ENCODE measurements at regions not wholly inside any gene's neighbourhood (a gene's known extent, or its start where the extent isn't known, plus 50 kb on each side); places are given as distances from the start of the nearest gene placed in this dataset.

DNA sequence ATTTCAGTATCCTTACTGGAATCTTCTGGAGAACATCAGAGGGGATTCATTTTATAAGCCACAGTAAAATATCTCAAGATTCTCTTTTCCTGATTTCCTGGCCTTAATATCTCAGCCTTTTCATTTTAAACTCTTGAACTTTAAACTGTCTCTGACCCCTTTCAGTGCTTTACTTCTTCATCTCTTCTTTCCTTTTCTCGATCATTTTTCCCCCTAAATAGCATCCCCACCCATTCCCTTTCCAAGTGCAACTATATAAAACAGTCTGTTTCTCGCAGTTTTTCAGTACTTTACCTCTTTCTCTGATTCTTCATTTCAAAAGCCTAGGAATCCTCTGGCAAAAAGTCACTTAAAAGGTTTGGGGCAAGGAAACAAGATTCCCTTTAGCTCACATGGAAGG, 80.5 kb downstream of the PALM2AKAP2 start:
- WGBS, 2 experiments: 92 to 94% methylated on average over 2 of the region's 2 CpGs
- no peaks in the 10 kb centered on the region for H3K9me3 ChIP-seq (ENCODE audit: control insufficient read depth, low read length)
- peaks cover 4% of the 10 kb centered on the region for H3K4me1 ChIP-seq (ENCODE audit: control insufficient read depth, insufficient read depth, low read length)
- H3K36me3 ChIP-seq (ENCODE audit: control insufficient read depth, insufficient read depth, low read length): no peaks in the 10 kb centered on the region
- H3K4me3 ChIP-seq (ENCODE audit: insufficient read depth, low read depth, low read length): no peak overlapping the region
- no peaks in the 10 kb centered on the region for H3K27me3 ChIP-seq (ENCODE audit: control insufficient read depth, insufficient read depth, low read length, poor library complexity, severe bottlenecking)
- H3K27ac ChIP-seq (ENCODE audit: insufficient read depth, low read depth, low read length, poor library complexity, severe bottlenecking): no peak overlapping the region

GRCh38 chr9:109861499-109861898, 81.5 kb downstream of the PALM2AKAP2 start:
- H3K9me3 ChIP-seq (ENCODE audit: control insufficient read depth, low read length): no peaks in the 10 kb centered on the region
- 70 to 71% methylated on average over 4 of the region's 4 CpGs for WGBS, 2 experiments
- H3K36me3 ChIP-seq (ENCODE audit: control insufficient read depth, insufficient read depth, low read length): no peaks in the 10 kb centered on the region
- H3K4me3 ChIP-seq (ENCODE audit: insufficient read depth, low read depth, low read length): no peak overlapping the region
- H3K27ac ChIP-seq (ENCODE audit: insufficient read depth, low read depth, low read length, poor library complexity, severe bottlenecking): no peak overlapping the region
- peaks cover 4% of the 10 kb centered on the region for H3K4me1 ChIP-seq (ENCODE audit: control insufficient read depth, insufficient read depth, low read length)
- H3K27me3 ChIP-seq (ENCODE audit: control insufficient read depth, insufficient read depth, low read length, poor library complexity, severe bottlenecking): no peaks in the 10 kb centered on the region

GRCh38 chr9:109861918-109862317, 81.9 kb downstream of the PALM2AKAP2 start:
- no peak overlapping the region for H3K27ac ChIP-seq (ENCODE audit: insufficient read depth, low read depth, low read length, poor library complexity, severe bottlenecking)
- no peak overlapping the region for H3K4me3 ChIP-seq (ENCODE audit: insufficient read depth, low read depth, low read length)
- no peaks in the 10 kb centered on the region for H3K9me3 ChIP-seq (ENCODE audit: control insufficient read depth, low read length)
- no peaks in the 10 kb centered on the region for H3K27me3 ChIP-seq (ENCODE audit: control insufficient read depth, insufficient read depth, low read length, poor library complexity, severe bottlenecking)
- peaks cover under 1% of the 10 kb centered on the region for H3K4me1 ChIP-seq (ENCODE audit: control insufficient read depth, insufficient read depth, low read length)
- no peaks in the 10 kb centered on the region for H3K36me3 ChIP-seq (ENCODE audit: control insufficient read depth, insufficient read depth, low read length)

GRCh38 chr9:109862452-109862851, 82.5 kb downstream of the PALM2AKAP2 start:
- Histone ChIP-seq H3K27ac (ENCODE audit: insufficient read depth, low read depth, low read length, poor library complexity, severe bottlenecking) (no peak overlapping the region), H3K27me3 (ENCODE audit: control insufficient read depth, insufficient read depth, low read length, poor library complexity, severe bottlenecking) (no peaks in the 10 kb centered on the region), H3K36me3 (ENCODE audit: control insufficient read depth, insufficient read depth, low read length) (no peaks in the 10 kb centered on the region), H3K9me3 (ENCODE audit: control insufficient read depth, low read length) (no peaks in the 10 kb centered on the region), H3K4me1 (ENCODE audit: control insufficient read depth, insufficient read depth, low read length) (peaks cover 6% of the 10 kb centered on the region), H3K4me3 (ENCODE audit: insufficient read depth, low read depth, low read length) (no peak overlapping the region)
- 92 to 95% methylated on average over 3 of the region's 3 CpGs for WGBS, 2 experiments

GRCh38 chr9:109863961-109864360, 84.0 kb downstream of the PALM2AKAP2 start:
- 94 to 96% methylated on average over 3 of the region's 3 CpGs for WGBS, 2 experiments
- Histone ChIP-seq H3K4me1 (ENCODE audit: control insufficient read depth, insufficient read depth, low read length) (peaks cover 18% of the 10 kb centered on the region), H3K27ac (ENCODE audit: insufficient read depth, low read depth, low read length, poor library complexity, severe bottlenecking) (no peak overlapping the region), H3K27me3 (ENCODE audit: control insufficient read depth, insufficient read depth, low read length, poor library complexity, severe bottlenecking) (no peaks in the 10 kb centered on the region), H3K36me3 (ENCODE audit: control insufficient read depth, insufficient read depth, low read length) (no peaks in the 10 kb centered on the region), H3K4me3 (ENCODE audit: insufficient read depth, low read depth, low read length) (no peak overlapping the region), H3K9me3 (ENCODE audit: control insufficient read depth, low read length) (no peaks in the 10 kb centered on the region)

- Histone ChIP-seq H3K4me3 (ENCODE audit: insufficient read depth, low read depth, low read length) (no peak overlapping the region), H3K27me3 (ENCODE audit: control insufficient read depth, insufficient read depth, low read length, poor library complexity, severe bottlenecking) (no peaks in the 10 kb centered on the region), H3K9me3 (ENCODE audit: control insufficient read depth, low read length) (no peaks in the 10 kb centered on the region), H3K36me3 (ENCODE audit: control insufficient read depth, insufficient read depth, low read length) (no peaks in the 10 kb centered on the region), H3K4me1 (ENCODE audit: control insufficient read depth, insufficient read depth, low read length) (peaks cover 18% of the 10 kb centered on the region), H3K27ac (ENCODE audit: insufficient read depth, low read depth, low read length, poor library complexity, severe bottlenecking) (no peak overlapping the region)
Measured at GRCh38 chr9:109865521-109865920, 85.5 kb downstream of the PALM2AKAP2 start.

GRCh38 chr9:109868207-109868606, 88.2 kb downstream of the PALM2AKAP2 start:
- H3K27ac ChIP-seq (ENCODE audit: insufficient read depth, low read depth, low read length, poor library complexity, severe bottlenecking): no peak overlapping the region
- 65 to 80% methylated on average over 4 of the region's 4 CpGs for WGBS, 2 experiments
- no peak overlapping the region for H3K4me3 ChIP-seq (ENCODE audit: insufficient read depth, low read depth, low read length)
- H3K36me3 ChIP-seq (ENCODE audit: control insufficient read depth, insufficient read depth, low read length): no peaks in the 10 kb centered on the region
- H3K9me3 ChIP-seq (ENCODE audit: control insufficient read depth, low read length): no peaks in the 10 kb centered on the region
- H3K27me3 ChIP-seq (ENCODE audit: control insufficient read depth, insufficient read depth, low read length, poor library complexity, severe bottlenecking): no peaks in the 10 kb centered on the region
- H3K4me1 ChIP-seq (ENCODE audit: control insufficient read depth, insufficient read depth, low read length): peaks cover 18% of the 10 kb centered on the region

DNA sequence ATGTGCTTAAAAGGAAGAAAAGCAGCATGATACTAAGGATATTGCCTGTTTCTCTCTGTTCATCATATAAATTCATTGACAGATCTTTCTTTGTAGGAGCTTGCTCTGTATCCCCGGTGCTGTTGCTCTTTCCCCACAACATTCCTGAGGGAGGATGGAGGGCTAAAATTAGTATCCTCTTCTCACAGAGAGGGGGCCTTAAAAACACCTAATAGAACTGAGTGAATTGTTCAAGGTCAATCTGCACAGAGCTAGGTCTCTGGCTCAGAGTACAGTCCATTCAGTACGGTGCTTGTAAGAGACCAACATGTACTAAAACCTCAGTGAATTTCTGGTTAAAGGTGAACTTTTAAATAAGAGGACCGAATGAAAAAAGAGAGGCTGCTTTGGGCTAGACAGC, 88.7 kb downstream of the PALM2AKAP2 start:
- no peaks in the 10 kb centered on the region for H3K27me3 ChIP-seq (ENCODE audit: control insufficient read depth, insufficient read depth, low read length, poor library complexity, severe bottlenecking)
- no peaks in the 10 kb centered on the region for H3K9me3 ChIP-seq (ENCODE audit: control insufficient read depth, low read length)
- 81 to 92% methylated on average over 3 of the region's 3 CpGs for WGBS, 2 experiments
- H3K4me1 ChIP-seq (ENCODE audit: control insufficient read depth, insufficient read depth, low read length): peaks cover 18% of the 10 kb centered on the region
- H3K4me3 ChIP-seq (ENCODE audit: insufficient read depth, low read depth, low read length): no peak overlapping the region
- H3K27ac ChIP-seq (ENCODE audit: insufficient read depth, low read depth, low read length, poor library complexity, severe bottlenecking): no peak overlapping the region
- H3K36me3 ChIP-seq (ENCODE audit: control insufficient read depth, insufficient read depth, low read length): no peaks in the 10 kb centered on the region

DNA sequence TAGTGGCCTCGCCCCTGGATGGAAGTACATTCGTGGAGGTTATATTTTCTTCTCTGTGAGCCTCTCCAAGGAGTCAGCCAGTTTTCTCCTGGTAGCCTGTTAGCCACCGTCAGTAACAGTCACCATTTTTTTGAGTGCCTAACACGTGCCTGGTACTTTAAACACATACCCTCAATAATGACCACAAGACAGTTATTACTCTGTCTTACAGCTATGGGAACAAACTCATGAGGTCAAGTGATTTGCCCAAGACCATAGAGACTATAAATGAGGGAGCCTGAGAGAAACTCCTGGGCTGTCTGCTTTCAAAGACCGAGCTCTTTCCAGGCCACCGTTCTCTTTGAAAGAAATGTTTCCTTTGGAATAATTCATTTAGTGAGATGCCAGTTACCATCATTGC, 90.4 kb downstream of the PALM2AKAP2 start:
- WGBS, 2 experiments: 77 to 80% methylated on average over 6 of the region's 6 CpGs
- H3K9me3 ChIP-seq (ENCODE audit: control insufficient read depth, low read length): no peaks in the 10 kb centered on the region
- H3K27me3 ChIP-seq (ENCODE audit: control insufficient read depth, insufficient read depth, low read length, poor library complexity, severe bottlenecking): no peaks in the 10 kb centered on the region
- peaks cover 18% of the 10 kb centered on the region for H3K4me1 ChIP-seq (ENCODE audit: control insufficient read depth, insufficient read depth, low read length)
- H3K27ac ChIP-seq (ENCODE audit: insufficient read depth, low read depth, low read length, poor library complexity, severe bottlenecking): no peak overlapping the region
- no peaks in the 10 kb centered on the region for H3K36me3 ChIP-seq (ENCODE audit: control insufficient read depth, insufficient read depth, low read length)
- H3K4me3 ChIP-seq (ENCODE audit: insufficient read depth, low read depth, low read length): no peak overlapping the region

- WGBS, 2 experiments: 95 to 100% methylated on average over 4 of the region's 4 CpGs
- Histone ChIP-seq H3K4me3 (ENCODE audit: insufficient read depth, low read depth, low read length) (no peak overlapping the region), H3K4me1 (ENCODE audit: control insufficient read depth, insufficient read depth, low read length) (peaks cover 8% of the 10 kb centered on the region)
Measured at GRCh38 chr9:109872901-109873300, 92.9 kb downstream of the PALM2AKAP2 start.

GRCh38 chr9:109875495-109876129, 95.6 kb downstream of the PALM2AKAP2 start:
- Histone ChIP-seq H3K9me3 (ENCODE audit: control insufficient read depth, low read length) (no peaks in the 10 kb centered on the region), H3K27me3 (ENCODE audit: control insufficient read depth, insufficient read depth, low read length, poor library complexity, severe bottlenecking) (no peaks in the 10 kb centered on the region), H3K36me3 (ENCODE audit: control insufficient read depth, insufficient read depth, low read length) (no peaks in the 10 kb centered on the region), H3K4me3 (ENCODE audit: insufficient read depth, low read depth, low read length) (no peak overlapping the region), H3K27ac (ENCODE audit: insufficient read depth, low read depth, low read length, poor library complexity, severe bottlenecking) (no peak overlapping the region), H3K4me1 (ENCODE audit: control insufficient read depth, insufficient read depth, low read length) (no peaks in the 10 kb centered on the region)
- WGBS, 2 experiments: 81 to 85% methylated on average over 4 of the region's 4 CpGs

More at GRCh38 chr9:109872901-109873300, 92.9 kb downstream of the PALM2AKAP2 start:
- H3K27ac ChIP-seq (ENCODE audit: insufficient read depth, low read depth, low read length, poor library complexity, severe bottlenecking): no peak overlapping the region
- no peaks in the 10 kb centered on the region for H3K36me3 ChIP-seq (ENCODE audit: control insufficient read depth, insufficient read depth, low read length)
- H3K9me3 ChIP-seq (ENCODE audit: control insufficient read depth, low read length): no peaks in the 10 kb centered on the region
- no peaks in the 10 kb centered on the region for H3K27me3 ChIP-seq (ENCODE audit: control insufficient read depth, insufficient read depth, low read length, poor library complexity, severe bottlenecking)

Measured in ectodermal cell (in vitro differentiated cells).